NB4 (cell line): ENCODE measurements at regions not wholly inside any gene's neighbourhood (a gene's known extent, or its start where the extent isn't known, plus 50 kb on each side); places are given as distances from the start of the nearest gene placed in this dataset.

ENCODE experiments used
- MYC ChIP-seq: IDR thresholded peaks from 2 replicates; pipeline ENCODE4 v1.6.1; 2011; ENCODE audit warnings: low read depth, low read length
- POLR2A ChIP-seq: IDR thresholded peaks from 2 replicates; pipeline ENCODE4 v1.6.1; 2011; ENCODE audit warnings: mild to moderate bottlenecking; ENCODE audit not compliant: insufficient read length; ENCODE audit errors: extremely low read depth
- TF ChIP-seq, protein P1 (sequence below): IDR thresholded peaks from one replicate; pipeline ENCODE4 v1.5.1; 2012; ENCODE audit warnings: low read depth, low read length
- TF ChIP-seq, protein P2 (sequence below): IDR thresholded peaks from 2 replicates; pipeline ENCODE4 v1.6.1; 2011; ENCODE audit warnings: low read depth, low read length

DNA sequence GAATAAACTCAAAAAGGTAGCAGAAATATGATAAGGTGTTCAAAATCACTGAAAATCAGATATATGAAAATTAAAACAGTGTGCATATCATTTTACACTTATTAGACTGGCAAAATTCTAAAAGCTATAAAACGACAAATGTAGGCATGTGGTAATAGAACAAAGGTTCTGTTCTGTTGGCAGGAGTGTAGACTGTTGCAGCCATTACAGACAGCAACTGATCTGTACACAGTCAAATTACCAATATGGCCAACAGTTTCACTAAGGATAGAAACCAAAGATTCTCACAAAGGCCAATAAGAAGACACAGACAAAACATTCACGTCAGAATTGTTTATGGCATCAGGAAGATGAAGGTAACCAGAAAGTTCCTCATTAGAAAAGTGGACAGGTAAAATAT lies 112.8 kb upstream of the PLS3 start:
- TF ChIP-seq POLR2A (no peak), MYC (no peak)
- TF ChIP-seq, protein P1, sequence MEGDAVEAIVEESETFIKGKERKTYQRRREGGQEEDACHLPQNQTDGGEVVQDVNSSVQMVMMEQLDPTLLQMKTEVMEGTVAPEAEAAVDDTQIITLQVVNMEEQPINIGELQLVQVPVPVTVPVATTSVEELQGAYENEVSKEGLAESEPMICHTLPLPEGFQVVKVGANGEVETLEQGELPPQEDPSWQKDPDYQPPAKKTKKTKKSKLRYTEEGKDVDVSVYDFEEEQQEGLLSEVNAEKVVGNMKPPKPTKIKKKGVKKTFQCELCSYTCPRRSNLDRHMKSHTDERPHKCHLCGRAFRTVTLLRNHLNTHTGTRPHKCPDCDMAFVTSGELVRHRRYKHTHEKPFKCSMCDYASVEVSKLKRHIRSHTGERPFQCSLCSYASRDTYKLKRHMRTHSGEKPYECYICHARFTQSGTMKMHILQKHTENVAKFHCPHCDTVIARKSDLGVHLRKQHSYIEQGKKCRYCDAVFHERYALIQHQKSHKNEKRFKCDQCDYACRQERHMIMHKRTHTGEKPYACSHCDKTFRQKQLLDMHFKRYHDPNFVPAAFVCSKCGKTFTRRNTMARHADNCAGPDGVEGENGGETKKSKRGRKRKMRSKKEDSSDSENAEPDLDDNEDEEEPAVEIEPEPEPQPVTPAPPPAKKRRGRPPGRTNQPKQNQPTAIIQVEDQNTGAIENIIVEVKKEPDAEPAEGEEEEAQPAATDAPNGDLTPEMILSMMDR, result no peak
- TF ChIP-seq, protein P2, sequence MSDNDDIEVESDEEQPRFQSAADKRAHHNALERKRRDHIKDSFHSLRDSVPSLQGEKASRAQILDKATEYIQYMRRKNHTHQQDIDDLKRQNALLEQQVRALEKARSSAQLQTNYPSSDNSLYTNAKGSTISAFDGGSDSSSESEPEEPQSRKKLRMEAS, result no peak
